Endothelial cell of umbilical vein (primary cell): ENCODE measurements at regions not wholly inside any gene's neighbourhood (a gene's known extent, or its start where the extent isn't known, plus 50 kb on each side); places are given as distances from the start of the nearest gene placed in this dataset.

Experiments used
- EZH2 ChIP-seq: IDR thresholded peaks from 2 replicates; pipeline ENCODE4 v1.6.1; 2012; ENCODE audit warnings: borderline replicate concordance, low read depth, mild to moderate bottlenecking, moderate library complexity, low read length, inconsistent platforms; ENCODE audit not compliant: severe bottlenecking
- POLR2A ChIP-seq: IDR thresholded peaks from 2 replicates; pipeline ENCODE4 v1.6.1; 2012; ENCODE audit warnings: low read depth, mild to moderate bottlenecking, control low read depth, low read length
- TF ChIP-seq, protein P1 (sequence below), 2 donors: IDR thresholded peaks; 1 replicate in 1 of 2; 2 replicates in 1 of 2; pipeline ENCODE4 v1.5.1; 2011; ENCODE audit warnings: low read length in 2 of 2, mild to moderate bottlenecking in 2 of 2, moderate library complexity in 2 of 2, control low read depth in 1 of 2, inconsistent platforms in 1 of 2, low read depth in 1 of 2; ENCODE audit not compliant: insufficient read depth in 1 of 2; ENCODE audit errors: extremely low read depth in 1 of 2

DNA sequence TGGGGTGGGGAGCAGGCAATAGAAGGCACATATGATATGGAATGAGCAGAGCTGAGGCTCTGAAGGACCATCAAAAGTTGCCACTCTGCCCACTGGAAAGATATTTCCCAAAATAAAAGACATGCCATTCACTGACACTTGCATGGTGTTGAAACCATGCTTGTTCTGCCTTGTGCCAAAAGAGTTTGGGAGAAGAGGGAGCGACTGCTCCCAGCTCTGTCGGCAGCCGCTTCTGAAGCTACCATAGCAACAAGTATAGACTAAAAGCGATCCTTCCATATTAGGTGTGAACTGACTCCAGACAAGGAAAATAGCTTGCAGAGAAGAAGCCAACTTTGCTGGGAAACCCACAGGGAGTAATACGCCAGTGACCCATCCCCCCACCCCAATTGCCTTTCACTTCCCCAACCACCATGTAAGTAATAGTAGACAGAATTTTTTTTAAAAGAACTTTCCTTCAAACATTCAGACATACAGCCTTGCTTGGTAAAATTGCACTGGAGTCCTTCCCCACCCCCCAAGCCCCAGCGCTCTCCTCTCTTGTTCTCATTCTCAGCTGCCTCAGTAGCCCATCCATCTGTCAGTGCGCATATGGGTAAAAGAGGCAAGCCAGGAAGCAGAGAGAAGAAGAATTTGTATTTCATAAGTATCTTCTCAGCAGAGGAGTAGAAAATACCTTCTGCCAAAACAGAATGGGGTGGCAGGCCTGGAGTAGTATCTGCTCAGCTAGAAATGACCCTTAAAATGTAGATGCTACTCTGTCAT is 263.7 kb downstream of the OMA1 start:
- TF ChIP-seq, protein P1, sequence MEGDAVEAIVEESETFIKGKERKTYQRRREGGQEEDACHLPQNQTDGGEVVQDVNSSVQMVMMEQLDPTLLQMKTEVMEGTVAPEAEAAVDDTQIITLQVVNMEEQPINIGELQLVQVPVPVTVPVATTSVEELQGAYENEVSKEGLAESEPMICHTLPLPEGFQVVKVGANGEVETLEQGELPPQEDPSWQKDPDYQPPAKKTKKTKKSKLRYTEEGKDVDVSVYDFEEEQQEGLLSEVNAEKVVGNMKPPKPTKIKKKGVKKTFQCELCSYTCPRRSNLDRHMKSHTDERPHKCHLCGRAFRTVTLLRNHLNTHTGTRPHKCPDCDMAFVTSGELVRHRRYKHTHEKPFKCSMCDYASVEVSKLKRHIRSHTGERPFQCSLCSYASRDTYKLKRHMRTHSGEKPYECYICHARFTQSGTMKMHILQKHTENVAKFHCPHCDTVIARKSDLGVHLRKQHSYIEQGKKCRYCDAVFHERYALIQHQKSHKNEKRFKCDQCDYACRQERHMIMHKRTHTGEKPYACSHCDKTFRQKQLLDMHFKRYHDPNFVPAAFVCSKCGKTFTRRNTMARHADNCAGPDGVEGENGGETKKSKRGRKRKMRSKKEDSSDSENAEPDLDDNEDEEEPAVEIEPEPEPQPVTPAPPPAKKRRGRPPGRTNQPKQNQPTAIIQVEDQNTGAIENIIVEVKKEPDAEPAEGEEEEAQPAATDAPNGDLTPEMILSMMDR (IDR thresholded peaks at IDR 0.05; ENCODE audit: extremely low read depth in 1 of 2, insufficient read depth in 1 of 2, low read depth in 1 of 2, low read length in 2 of 2) = no peak
- no peak for TF ChIP-seq POLR2A
- no peak for TF ChIP-seq EZH2
